ENCODE measurements at regions not wholly inside any gene's neighbourhood (a gene's known extent, or its start where the extent isn't known, plus 50 kb on each side); places are given as distances from the start of the nearest gene placed in this dataset.
A peak's percentile ranks its signal among the peaks of the same experiment; 100 is the strongest.

GRCh38 chr5:32520972-32521371 is 64.4 kb upstream of the SUB1 start:
- TF ChIP-seq, protein P1, sequence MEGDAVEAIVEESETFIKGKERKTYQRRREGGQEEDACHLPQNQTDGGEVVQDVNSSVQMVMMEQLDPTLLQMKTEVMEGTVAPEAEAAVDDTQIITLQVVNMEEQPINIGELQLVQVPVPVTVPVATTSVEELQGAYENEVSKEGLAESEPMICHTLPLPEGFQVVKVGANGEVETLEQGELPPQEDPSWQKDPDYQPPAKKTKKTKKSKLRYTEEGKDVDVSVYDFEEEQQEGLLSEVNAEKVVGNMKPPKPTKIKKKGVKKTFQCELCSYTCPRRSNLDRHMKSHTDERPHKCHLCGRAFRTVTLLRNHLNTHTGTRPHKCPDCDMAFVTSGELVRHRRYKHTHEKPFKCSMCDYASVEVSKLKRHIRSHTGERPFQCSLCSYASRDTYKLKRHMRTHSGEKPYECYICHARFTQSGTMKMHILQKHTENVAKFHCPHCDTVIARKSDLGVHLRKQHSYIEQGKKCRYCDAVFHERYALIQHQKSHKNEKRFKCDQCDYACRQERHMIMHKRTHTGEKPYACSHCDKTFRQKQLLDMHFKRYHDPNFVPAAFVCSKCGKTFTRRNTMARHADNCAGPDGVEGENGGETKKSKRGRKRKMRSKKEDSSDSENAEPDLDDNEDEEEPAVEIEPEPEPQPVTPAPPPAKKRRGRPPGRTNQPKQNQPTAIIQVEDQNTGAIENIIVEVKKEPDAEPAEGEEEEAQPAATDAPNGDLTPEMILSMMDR (IDR thresholded peaks at IDR 0.05; ENCODE audit: low read depth, low read length), result no peak
- H3K4me3 ChIP-seq (replicated peaks in 1 of 2; ENCODE audit: low read depth in 2 of 2, low read length in 2 of 2), result no peak overlapping the region
- DNase-seq (ENCODE audit: low read depth in 2 of 2), result no peak

- DNase-seq (ENCODE audit: low read depth in 2 of 2), result peak in 1 of 2 donors; percentile 31
- H3K4me3 ChIP-seq (replicated peaks in 1 of 2; ENCODE audit: low read depth in 2 of 2, low read length in 2 of 2), result no peak overlapping the region
- TF ChIP-seq, protein P1 (IDR thresholded peaks at IDR 0.05; ENCODE audit: low read depth, low read length), result no peak
Observed at GRCh38 chr5:32520356-32520755, 65.0 kb upstream of the SUB1 start.

- H3K4me3 ChIP-seq (replicated peaks in 1 of 2; ENCODE audit: low read depth in 2 of 2, low read length in 2 of 2), result no peak overlapping the region
- no peak for DNase-seq (ENCODE audit: low read depth in 2 of 2)
- TF ChIP-seq, protein P1 (IDR thresholded peaks at IDR 0.05; ENCODE audit: low read depth, low read length), result no peak
Observed at GRCh38 chr5:32519508-32519907, 65.8 kb upstream of the SUB1 start.

DNA sequence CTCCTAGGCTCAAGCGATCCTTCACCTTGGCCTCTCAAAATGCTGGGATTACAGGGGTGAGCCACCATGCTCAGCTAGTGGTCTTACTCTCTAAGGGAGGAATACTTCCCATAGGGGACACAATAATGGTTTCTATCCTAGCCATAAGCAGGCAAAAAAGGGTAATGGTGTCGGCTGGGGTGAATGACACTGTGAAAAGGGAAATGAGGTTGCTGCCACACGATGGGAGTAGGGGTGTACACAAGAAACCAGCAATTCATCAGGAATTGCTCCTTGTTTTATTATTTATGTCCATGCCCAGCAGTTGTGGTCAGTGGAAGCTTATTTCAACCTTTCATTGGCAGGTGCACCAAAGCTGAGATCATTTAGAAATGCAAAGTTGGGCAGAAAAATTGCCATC is 70.3 kb upstream of the ZFR start:
- TF ChIP-seq, protein P1 (IDR thresholded peaks at IDR 0.05; ENCODE audit: low read depth, low read length), result no peak
- DNase-seq (ENCODE audit: low read depth in 2 of 2), result no peak
- no peak overlapping the region for H3K4me3 ChIP-seq (replicated peaks in 1 of 2; ENCODE audit: low read depth in 2 of 2, low read length in 2 of 2)

DNA sequence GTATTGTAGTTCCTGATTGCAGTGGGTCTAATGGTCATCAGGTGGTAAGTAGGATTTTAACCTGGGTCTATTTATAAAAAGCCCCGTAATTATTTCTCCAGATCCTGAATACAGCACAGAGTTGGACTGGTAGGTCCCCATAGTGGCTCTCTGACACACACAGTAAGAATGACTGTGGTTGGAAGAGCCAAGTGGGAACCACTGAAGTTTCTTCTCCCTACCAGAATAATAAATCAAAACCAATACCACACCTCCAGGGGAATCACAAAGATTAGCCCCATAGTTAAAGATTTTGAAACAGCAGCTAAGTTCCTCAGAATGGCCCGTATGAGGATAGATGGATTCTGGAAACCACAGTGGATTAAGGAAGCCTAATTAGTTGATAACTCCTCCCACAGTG is 68.4 kb upstream of the ZFR start:
- no peak overlapping the region for H3K4me3 ChIP-seq (replicated peaks in 1 of 2; ENCODE audit: low read depth in 2 of 2, low read length in 2 of 2)
- DNase-seq (ENCODE audit: low read depth in 2 of 2), result no peak
- TF ChIP-seq, protein P1 (IDR thresholded peaks at IDR 0.05; ENCODE audit: low read depth, low read length), result no peak

- no peak for DNase-seq (ENCODE audit: low read depth in 2 of 2)
- TF ChIP-seq, protein P1 (IDR thresholded peaks at IDR 0.05; ENCODE audit: low read depth, low read length), result no peak
- no peak overlapping the region for H3K4me3 ChIP-seq (replicated peaks in 1 of 2; ENCODE audit: low read depth in 2 of 2, low read length in 2 of 2)
Observed at GRCh38 chr5:32511776-32512374, 67.3 kb upstream of the ZFR start.

- H3K4me3 ChIP-seq (replicated peaks in 1 of 2; ENCODE audit: low read depth in 2 of 2, low read length in 2 of 2), result no peak overlapping the region
- TF ChIP-seq, protein P1 (IDR thresholded peaks at IDR 0.05; ENCODE audit: low read depth, low read length), result no peak
- DNase-seq (ENCODE audit: low read depth in 2 of 2), result no peak
Observed at GRCh38 chr5:32510860-32511259, 66.3 kb upstream of the ZFR start.

Data from cardiac fibroblast (primary cell).